Fibroblast of lung (primary cell): ENCODE measurements at regions not wholly inside any gene's neighbourhood (a gene's known extent, or its start where the extent isn't known, plus 50 kb on each side); places are given as distances from the start of the nearest gene placed in this dataset.

Source experiments
- DNase-seq, 2 donors: peaks; one replicate each; pipeline versions ENCODE4 v3.0.0 to v3.0.0-alpha.2; 2010; ENCODE audit warnings: low read depth in 2 of 2
- H2AFZ ChIP-seq: 2 replicates; pipeline ENCODE4 v1.5.1; 2012; ENCODE audit warnings: low read length, control low read depth, inconsistent platforms
- H3K27ac ChIP-seq: 2 replicates; pipeline ENCODE4 v1.5.1; 2011; ENCODE audit warnings: low read length, control low read depth; ENCODE audit not compliant: insufficient read depth
- H3K27me3 ChIP-seq: 2 replicates; pipeline ENCODE4 v1.5.1; 2011; ENCODE audit warnings: mild to moderate bottlenecking, low read length; ENCODE audit not compliant: control insufficient read depth, insufficient read depth
- H3K36me3 ChIP-seq: 2 replicates; pipeline ENCODE4 v1.5.1; 2011; ENCODE audit warnings: low read length; ENCODE audit not compliant: control insufficient read depth, insufficient read depth
- H3K4me1 ChIP-seq: 2 replicates; pipeline ENCODE4 v1.5.1; 2011; ENCODE audit warnings: low read length; ENCODE audit not compliant: control insufficient read depth, insufficient read depth; ENCODE audit errors: extremely low read depth
- H3K4me2 ChIP-seq: 2 replicates; pipeline ENCODE4 v1.5.1; 2011; ENCODE audit warnings: low read length, control low read depth; ENCODE audit not compliant: insufficient read depth; ENCODE audit errors: extremely low read depth
- H3K4me3 ChIP-seq, 4 experiments: fragments of 200-600 bp in 1 of 4; sonication (generic) in 1 of 4; replicated peaks in 1 of 4; 2 replicates each; pipeline ENCODE4 v1.5.1; 2011 to 2016; ENCODE audit warnings: low read length in 4 of 4, low read depth in 3 of 4, mild to moderate bottlenecking in 3 of 4, control low read depth in 2 of 4, inconsistent platforms in 1 of 4, mixed read lengths in 1 of 4; ENCODE audit not compliant: insufficient read depth in 1 of 4; ENCODE audit errors: control extremely low read depth in 1 of 4
- H3K79me2 ChIP-seq: 2 replicates; pipeline ENCODE4 v1.5.1; 2012; ENCODE audit warnings: mild to moderate bottlenecking, low read length, inconsistent platforms; ENCODE audit not compliant: control insufficient read depth, insufficient read depth
- H3K9ac ChIP-seq: 2 replicates; pipeline ENCODE4 v1.5.1; 2011; ENCODE audit warnings: mild to moderate bottlenecking, low read length, control low read depth; ENCODE audit not compliant: insufficient read depth
- H3K9me3 ChIP-seq: 2 replicates; pipeline ENCODE4 v1.5.1; 2012; ENCODE audit warnings: low read depth, low read length; ENCODE audit not compliant: control insufficient read depth, insufficient read depth
- H4K20me1 ChIP-seq: 2 replicates; pipeline ENCODE4 v1.5.1; 2011; ENCODE audit warnings: low read length; ENCODE audit not compliant: control insufficient read depth, insufficient read depth; ENCODE audit errors: extremely low read depth
- CTCF ChIP-seq, 2 donors: IDR thresholded peaks in 1 of 2; conservative IDR thresholded peaks in 1 of 2; 1 replicate in 1 of 2; 2 replicates in 1 of 2; pipeline ENCODE4 v1.5.1; 2011 to 2012; ENCODE audit warnings: low read length in 2 of 2, control low read depth in 1 of 2, inconsistent platforms in 1 of 2, low read depth in 1 of 2, mild to moderate bottlenecking in 1 of 2
- EZH2 ChIP-seq: IDR thresholded peaks from 2 replicates; pipeline ENCODE4 v1.5.1; 2012; ENCODE audit warnings: low read length, control low read depth, mild to moderate bottlenecking; ENCODE audit errors: missing control alignments

DNA sequence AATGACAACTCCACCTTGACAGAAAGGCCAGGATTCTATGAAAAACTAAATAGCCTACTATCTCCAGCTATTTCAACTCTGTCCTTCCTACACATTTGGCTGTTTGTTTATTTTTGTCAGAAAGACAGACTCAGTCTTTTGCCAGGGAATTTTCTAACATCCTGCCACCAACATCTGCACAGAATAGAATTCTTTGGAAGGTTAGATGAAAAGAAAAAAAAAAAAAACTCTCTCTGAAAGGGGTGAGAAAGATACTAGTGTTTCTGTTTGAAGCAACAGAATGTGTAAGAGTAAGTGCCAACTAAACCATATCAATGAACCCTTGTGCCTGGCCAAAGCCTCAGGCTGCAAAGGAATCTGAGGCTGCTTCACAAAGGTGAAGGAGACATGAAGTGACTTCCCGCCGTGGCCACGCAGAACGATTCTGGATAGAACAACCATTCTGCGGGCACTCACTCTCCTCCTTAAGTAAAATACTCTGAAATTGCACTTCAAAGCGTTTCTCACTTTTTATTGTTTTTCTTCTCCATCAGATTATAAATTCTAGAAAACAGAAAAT, 498.2 kb downstream of the IRS2 start:
- H3K9ac ChIP-seq, result no peak overlapping the region
- no peaks in the 10 kb centered on the region for H3K27me3 ChIP-seq
- no peak overlapping the region for H3K4me3 ChIP-seq
- H4K20me1 ChIP-seq, result no peaks in the 10 kb centered on the region
- H3K4me1 ChIP-seq, result no peaks in the 10 kb centered on the region
- no peak overlapping the region for H2AFZ ChIP-seq
- H3K4me2 ChIP-seq, result no peak overlapping the region
- TF ChIP-seq CTCF (conservative IDR thresholded peaks at IDR 0.05 in 1 of 2, IDR thresholded peaks at IDR 0.05 in 1 of 2; ENCODE audit: low read depth in 1 of 2, low read length in 2 of 2) (no peak), EZH2 (no peak)
- H3K27ac ChIP-seq, result no peak overlapping the region
- H3K79me2 ChIP-seq, result no peaks in the 10 kb centered on the region
- DNase-seq, result peak; percentile 21 to 32
- H3K36me3 ChIP-seq, result no peaks in the 10 kb centered on the region
- no peaks in the 10 kb centered on the region for H3K9me3 ChIP-seq

DNA sequence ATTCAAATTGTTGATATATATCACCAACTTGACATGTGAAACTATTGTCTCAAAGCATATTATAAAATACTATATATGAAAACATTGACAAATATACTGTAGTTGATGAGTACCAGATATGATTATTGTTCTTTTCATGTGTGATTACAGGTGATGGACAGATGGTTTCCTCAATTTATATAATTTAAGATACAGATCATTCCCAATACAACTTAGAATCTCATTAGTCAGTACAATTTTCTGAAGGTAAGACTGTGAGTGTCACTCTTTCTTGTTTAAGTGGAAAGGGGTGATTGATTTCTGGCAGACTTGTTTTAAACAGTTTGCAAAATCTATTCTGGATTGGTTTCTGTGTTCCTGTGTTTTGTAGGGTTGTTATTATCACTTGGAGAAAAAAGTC, 498.8 kb downstream of the IRS2 start:
- Histone ChIP-seq H3K27ac (no peak overlapping the region), H4K20me1 (no peaks in the 10 kb centered on the region), H3K27me3 (no peaks in the 10 kb centered on the region), H3K4me3 (no peak overlapping the region), H3K4me2 (no peak overlapping the region), H3K9ac (no peak overlapping the region), H3K9me3 (no peaks in the 10 kb centered on the region), H2AFZ (no peak overlapping the region), H3K79me2 (no peaks in the 10 kb centered on the region), H3K4me1 (no peaks in the 10 kb centered on the region), H3K36me3 (no peaks in the 10 kb centered on the region)
- no peak for DNase-seq
- TF ChIP-seq CTCF (conservative IDR thresholded peaks at IDR 0.05 in 1 of 2, IDR thresholded peaks at IDR 0.05 in 1 of 2; ENCODE audit: low read depth in 1 of 2, low read length in 2 of 2) (no peak), EZH2 (no peak)

- no peak overlapping the region for H3K9ac ChIP-seq
- H3K4me2 ChIP-seq, result no peak overlapping the region
- no peaks in the 10 kb centered on the region for H3K36me3 ChIP-seq
- no peak overlapping the region for H3K27ac ChIP-seq
- H4K20me1 ChIP-seq, result no peaks in the 10 kb centered on the region
- H2AFZ ChIP-seq, result no peak overlapping the region
- no peaks in the 10 kb centered on the region for H3K4me1 ChIP-seq
- no peaks in the 10 kb centered on the region for H3K79me2 ChIP-seq
- no peak overlapping the region for H3K4me3 ChIP-seq
- no peak for DNase-seq
- TF ChIP-seq CTCF (conservative IDR thresholded peaks at IDR 0.05 in 1 of 2, IDR thresholded peaks at IDR 0.05 in 1 of 2; ENCODE audit: low read depth in 1 of 2, low read length in 2 of 2), result no peak
- no peak for TF ChIP-seq EZH2
- H3K27me3 ChIP-seq, result no peaks in the 10 kb centered on the region
- H3K9me3 ChIP-seq, result no peaks in the 10 kb centered on the region
Observed at GRCh38 chr13:109285586-109285985, 500.8 kb downstream of the IRS2 start.
